GM03348 (cell line): ENCODE measurements at regions not wholly inside any gene's neighbourhood (a gene's known extent, or its start where the extent isn't known, plus 50 kb on each side); places are given as distances from the start of the nearest gene placed in this dataset.

Source experiments
- DNase-seq: peaks from one replicate; pipeline ENCODE4 v3.0.0; 2012; ENCODE audit warnings: low spot score

DNA sequence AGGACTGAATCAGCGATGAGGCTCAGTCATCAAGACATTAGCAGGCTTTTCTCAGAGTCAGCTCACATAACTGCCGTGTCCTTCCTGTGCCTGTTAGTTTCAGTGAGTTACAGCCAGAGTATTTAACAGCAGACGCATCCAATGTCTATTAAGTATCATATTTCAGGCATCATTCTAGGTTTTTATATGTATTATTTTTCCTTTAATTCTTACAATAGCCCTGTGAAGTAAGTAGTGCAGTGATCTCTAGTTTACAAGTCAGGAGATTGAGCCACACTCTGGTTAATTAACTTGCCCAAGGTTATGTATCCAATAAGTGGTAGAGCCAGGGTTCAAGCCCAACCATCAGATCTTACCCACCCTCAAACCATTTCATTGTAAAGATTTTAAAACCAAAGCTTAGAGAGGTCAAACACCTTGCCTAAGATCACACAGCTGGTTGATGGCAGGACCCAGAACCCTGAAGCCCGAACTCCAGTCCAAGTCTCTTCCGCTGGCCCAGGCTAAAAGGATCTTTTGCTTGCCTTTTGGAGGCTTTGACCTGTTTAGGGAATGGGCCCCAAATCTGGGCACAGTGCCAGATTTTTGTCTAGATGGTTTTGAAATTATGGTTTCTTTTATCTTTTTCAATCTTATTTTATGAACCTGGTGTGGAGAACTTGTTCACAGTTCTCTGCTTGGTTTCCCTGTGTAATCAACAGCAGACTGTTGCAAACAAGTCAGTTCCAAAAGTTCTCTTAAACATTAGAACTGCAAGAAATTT, 261.2 kb upstream of the CLINT1 start:
- peak; percentile 84 for DNase-seq

DNA sequence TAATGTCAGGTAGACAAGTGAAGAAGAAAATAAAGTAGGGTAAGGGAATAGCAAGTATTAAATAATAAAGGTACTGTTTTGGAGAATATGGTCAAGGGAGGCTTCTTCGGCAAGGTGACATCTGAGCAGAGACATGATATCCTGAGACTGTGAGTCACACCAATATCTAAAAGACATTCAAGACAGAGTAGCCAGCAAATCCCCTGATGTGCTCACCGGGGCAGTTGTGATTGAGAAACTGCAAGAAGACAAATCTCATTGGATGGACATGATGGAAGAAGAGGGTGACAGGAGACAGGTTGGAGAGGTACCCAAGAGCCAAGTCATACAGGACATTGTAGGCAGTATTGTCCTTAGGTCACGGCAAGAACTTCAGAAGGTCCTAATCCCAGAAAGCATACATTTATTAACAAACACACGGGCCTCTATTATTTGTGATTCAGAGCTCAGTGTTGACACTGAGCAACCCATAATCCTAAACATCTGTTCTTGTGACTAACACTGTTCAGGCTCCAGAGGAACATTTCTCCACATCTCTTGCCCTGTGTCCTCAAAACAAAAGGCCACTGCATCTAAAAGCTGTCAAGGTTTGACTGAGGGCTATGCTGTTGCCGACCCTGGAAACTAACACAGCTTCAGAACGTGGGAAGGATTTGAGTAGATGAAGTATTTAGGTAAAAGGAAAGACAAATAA, 258.7 kb upstream of the CLINT1 start:
- peak; percentile 51 for DNase-seq

DNA sequence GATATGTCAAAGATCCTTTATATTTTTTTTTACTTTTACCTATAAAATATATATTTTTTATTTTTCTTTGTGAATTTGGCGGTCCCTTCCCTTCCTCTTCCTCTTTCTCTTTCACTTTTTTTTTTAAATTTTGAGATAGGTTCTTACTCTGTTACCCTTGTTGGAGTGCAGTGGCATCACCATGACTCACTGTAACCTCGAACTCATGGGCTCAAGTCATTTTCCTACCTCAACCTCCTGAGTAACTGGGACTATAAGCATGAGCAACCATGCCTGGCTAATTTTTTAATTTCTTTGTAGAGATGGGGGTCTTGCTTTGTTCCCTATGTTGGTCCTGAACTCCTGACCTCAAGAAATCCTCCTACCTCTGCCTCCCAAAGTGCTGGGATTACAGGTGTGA, 258.0 kb upstream of the CLINT1 start:
- DNase-seq: no peak

- DNase-seq: no peak
Measured at GRCh38 chr5:158115468-158115867, 256.5 kb upstream of the CLINT1 start.

DNA sequence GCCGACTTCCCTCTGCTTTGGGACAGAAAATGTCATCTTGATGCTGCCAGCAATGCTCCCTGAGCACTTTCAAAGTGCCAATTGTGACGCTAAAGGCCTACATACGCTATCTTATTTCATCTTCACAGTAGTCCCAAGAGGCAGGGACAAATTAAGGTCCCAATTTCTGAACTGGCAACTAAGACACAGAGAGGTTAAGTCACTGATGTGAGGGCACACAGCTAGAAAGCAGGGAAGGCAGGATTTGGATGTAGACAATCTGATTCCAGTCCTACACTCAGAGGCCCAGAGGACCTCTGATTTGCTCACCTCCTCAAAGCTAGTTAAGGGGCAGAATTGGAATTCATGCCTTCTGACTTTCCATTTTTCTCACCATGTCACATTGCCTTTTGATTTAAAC, 249.2 kb upstream of the CLINT1 start:
- no peak for DNase-seq

GRCh38 chr5:158100373-158100888, 241.5 kb upstream of the CLINT1 start:
- peak; percentile 20 for DNase-seq

GRCh38 chr5:158099571-158100105, 240.7 kb upstream of the CLINT1 start:
- no peak for DNase-seq

- no peak for DNase-seq
Measured at GRCh38 chr5:158096835-158097234, 237.9 kb upstream of the CLINT1 start.

DNA sequence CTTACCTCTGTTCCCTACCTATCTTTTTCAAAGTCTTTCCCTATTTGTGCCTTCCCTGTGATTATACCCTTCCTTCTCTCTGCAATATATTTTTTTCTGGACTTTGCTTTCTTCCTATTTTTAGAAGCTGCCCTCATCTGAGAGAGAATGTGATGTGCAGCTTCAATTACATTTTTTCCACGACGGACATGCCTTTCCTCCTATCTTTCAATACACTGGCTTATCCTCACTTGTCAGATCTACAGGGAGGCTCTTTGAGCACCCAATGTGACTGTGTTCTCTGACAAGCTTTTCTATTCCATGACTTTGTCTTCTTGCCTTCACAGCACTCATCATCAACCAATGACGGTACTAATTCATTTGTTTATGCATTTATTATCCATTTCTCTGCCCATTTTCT, 227.9 kb upstream of the CLINT1 start:
- DNase-seq: no peak

DNA sequence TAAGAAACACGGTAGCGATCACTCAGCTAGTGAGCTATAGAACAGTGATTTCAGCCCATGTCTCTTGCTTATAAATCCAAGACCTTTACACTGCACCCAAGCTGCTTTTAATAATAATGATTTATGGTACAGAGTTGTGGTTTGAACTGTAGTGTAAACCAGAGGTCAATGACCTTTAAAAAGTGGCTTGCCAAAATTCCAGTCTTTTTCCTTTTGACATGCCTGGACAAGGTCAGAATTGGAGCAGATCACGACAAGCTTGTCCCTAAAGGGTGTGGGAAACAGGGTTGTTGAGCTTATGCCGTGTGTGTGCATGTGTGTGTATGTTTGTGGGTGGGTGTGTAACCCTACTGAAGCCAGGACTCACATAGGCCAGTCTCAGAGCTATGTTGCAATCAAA, 225.3 kb upstream of the CLINT1 start:
- DNase-seq: peak; percentile 6

DNA sequence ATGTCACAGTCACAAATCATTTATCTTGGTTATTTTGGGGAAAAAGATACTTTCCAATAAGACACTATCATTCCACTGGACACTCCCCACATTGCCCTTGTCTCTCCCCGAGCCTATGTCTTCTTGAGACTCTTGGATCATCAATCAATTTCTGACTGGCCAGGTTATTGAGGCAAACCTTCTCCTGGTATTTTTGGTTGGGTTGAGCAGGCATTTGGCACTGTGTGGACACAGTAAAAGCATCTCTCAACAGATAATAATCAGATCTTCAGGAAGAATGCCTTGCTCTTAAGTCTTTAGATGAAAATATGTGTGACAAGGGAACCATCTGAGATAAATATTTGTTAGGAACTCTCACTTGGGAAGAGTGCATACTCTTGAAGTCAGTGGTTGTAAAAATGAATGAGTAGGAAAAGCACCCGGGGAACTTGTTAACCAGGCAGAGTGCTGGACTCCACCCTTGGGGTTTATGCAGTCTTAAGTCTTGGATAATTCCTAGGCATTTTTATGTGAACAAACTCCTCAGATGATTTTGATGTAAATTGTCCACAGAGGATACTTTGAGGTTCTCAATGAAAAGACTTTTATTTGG, 223.8 kb upstream of the CLINT1 start:
- no peak for DNase-seq

DNA sequence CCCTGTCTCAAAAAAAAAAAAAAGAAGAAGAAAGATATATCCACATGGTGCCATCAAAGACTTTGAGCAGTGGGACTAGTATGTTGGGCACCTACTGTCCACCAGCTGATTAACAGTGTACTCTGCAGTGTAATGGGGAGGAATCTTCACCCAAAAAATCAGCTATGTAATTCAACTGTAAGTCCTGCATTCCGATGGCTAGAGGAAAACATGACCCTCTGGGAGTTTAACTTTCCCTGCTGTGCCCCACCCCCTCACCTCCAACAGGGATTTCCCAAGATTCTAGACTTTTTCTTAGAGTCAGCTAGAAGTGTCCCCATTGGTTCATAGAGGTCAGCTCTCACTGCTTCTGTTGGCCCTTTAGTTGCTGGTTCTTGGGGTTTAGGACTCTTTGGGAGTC, 221.2 kb upstream of the CLINT1 start:
- DNase-seq: no peak

DNA sequence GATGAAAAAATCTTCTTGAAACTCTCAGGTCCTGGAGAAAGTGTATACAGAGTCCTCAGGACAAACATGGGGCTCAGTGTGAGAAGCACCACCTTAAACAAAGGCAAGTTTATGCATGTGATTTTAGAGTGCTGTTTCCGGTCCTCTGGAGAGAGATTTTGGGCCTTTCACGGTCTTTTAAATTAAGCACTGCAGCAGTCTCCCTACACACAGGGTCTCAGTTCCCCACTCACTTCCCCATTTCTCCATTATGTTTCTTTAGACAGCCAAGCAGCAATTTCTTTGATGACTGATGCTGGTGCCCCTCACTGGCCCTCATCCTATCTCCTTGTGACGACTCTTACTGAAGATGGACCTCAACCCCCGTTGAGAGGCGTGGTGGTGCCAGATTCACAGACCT, 220.2 kb upstream of the CLINT1 start:
- no peak for DNase-seq

GRCh38 chr5:158074992-158075769, 216.2 kb upstream of the CLINT1 start:
- DNase-seq: peak; percentile 84

DNA sequence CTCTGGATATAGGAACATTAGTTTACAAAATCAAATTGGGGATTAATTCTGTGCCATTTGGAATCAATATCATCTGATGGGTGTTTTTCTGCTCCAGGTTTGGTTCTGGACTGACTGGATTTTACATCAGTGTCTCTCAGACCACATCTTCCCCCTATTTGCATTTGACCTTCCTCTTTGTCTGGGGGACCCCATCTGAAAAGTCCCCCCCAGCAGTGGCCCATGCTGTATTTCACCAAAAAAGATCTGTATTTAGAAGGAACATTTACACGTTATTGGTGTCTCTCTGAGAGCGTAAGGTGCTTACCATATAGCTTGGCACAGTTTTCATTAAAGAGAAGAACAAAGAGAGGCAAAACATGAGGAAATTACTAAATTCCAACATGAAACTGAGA, 215.6 kb upstream of the CLINT1 start:
- no peak for DNase-seq

DNA sequence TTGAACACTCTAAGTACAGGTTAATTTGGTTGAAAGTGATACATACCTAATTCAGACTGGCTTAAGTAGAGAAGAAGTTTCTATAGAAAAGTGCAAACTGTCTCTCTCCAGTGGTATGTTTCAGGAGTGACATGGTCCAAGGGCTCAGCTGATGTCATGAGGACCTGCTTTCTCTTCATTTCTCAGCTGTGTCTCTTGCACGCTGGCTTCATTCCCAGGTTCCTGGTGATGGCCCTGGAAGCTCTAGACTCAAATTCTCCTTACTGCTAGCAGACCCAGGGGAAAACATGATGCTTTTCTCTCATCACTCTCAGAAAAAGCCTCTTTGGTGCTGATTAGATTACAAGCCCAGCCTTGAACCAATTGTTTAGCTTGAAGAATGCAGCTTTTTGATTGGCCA, 211.9 kb upstream of the CLINT1 start:
- DNase-seq: no peak

GRCh38 chr5:158069838-158070237, 210.9 kb upstream of the CLINT1 start:
- DNase-seq: no peak

DNA sequence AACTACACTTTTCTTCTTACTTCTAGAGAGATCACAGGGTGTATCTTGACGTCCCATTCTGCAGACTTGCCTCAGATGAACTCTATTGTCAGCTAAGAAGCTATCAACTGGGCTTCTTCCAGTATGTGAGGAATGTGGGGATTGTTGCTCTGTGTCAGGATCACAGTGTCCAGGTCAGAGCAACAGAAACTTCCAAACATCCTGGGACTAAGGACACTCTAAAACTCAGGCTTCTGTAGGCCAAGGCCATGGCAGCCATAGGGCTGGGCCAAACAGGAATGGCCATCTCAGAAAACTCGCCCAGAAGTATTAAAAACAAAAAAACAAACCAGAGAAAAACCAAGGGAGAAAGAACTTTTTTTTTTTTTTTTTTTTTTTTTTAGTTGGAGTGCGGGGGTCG, 210.0 kb upstream of the CLINT1 start:
- no peak for DNase-seq

GRCh38 chr5:158066076-158066475, 207.1 kb upstream of the CLINT1 start:
- DNase-seq: no peak

DNA sequence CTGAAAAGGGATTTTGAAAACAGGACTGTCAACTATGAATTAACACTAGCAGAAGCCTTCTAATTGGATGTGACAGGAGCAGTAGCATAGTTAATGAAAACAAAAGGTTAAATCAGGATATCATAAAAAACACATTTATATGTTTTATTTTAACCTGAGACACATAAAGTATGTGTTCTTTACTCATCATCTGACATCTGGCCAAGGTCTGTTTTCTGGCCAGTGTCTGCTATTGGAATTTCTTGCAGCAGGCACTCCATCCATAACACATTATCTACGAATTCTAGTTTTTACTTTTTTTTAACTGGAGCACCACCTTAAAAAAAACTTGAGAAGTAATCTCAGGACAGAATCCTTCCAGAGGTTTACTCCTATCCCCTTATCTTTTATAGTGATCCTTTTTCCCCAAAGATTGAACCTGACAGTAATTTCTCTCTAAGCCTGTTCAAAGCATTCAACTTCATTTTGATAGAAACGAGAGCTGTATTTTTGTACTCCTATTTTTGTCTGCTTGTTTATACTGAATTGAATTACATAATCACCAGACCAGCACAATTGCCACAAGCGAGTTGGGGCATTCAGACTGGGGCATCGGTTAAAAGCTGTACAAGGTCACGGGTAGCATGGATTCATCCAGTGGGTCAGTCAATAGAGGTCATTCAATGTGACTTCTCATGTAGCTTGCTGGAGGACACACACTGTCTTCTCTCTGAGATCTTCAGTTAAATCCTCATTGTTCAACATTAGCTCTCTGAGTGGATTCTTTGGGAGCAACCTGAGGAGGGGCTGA, 205.6 kb upstream of the CLINT1 start:
- peak; percentile 34 for DNase-seq

- DNase-seq: no peak
Measured at GRCh38 chr5:158063052-158063451, 204.1 kb upstream of the CLINT1 start.
